HUES6 (cell line): ENCODE measurements at regions not wholly inside any gene's neighbourhood (a gene's known extent, or its start where the extent isn't known, plus 50 kb on each side); places are given as distances from the start of the nearest gene placed in this dataset.

Source experiments
- H3K27ac ChIP-seq: 2 replicates; pipeline ENCODE4 v1.7.0; 2013; ENCODE audit warnings: low read depth, mild to moderate bottlenecking, low read length, inconsistent platforms
- H3K27me3 ChIP-seq: 2 replicates; pipeline ENCODE4 v1.6.1; 2013; ENCODE audit warnings: low read length; ENCODE audit not compliant: control insufficient read depth, insufficient read depth
- H3K36me3 ChIP-seq: 2 replicates; pipeline ENCODE4 v1.6.1; 2013; ENCODE audit warnings: low read length; ENCODE audit not compliant: control insufficient read depth, insufficient read depth
- H3K4me1 ChIP-seq: 2 replicates; pipeline ENCODE4 v1.6.1; 2013; ENCODE audit warnings: low read length; ENCODE audit not compliant: control insufficient read depth, insufficient read depth
- H3K4me3 ChIP-seq: 2 replicates; pipeline ENCODE4 v1.5.1; 2013; ENCODE audit warnings: low read depth, low read length
- H3K9ac ChIP-seq: one replicate; pipeline ENCODE4 v1.6.1; 2013; ENCODE audit warnings: mild to moderate bottlenecking, low read length
- H3K9me3 ChIP-seq: 2 replicates; pipeline ENCODE4 v1.6.1; 2013; ENCODE audit warnings: low read depth, low read length; ENCODE audit not compliant: control insufficient read depth, insufficient read depth

GRCh38 chr10:27451054-27451453 is 53.0 kb upstream of the RAB18 start:
- no peak overlapping the region for H3K9ac ChIP-seq
- H3K4me1 ChIP-seq, result no peaks in the 10 kb centered on the region
- no peaks in the 10 kb centered on the region for H3K27me3 ChIP-seq
- no peak overlapping the region for H3K4me3 ChIP-seq
- no peaks in the 10 kb centered on the region for H3K9me3 ChIP-seq
- H3K36me3 ChIP-seq, result no peaks in the 10 kb centered on the region
- H3K27ac ChIP-seq, result no peak overlapping the region

- H3K9ac ChIP-seq, result no peak overlapping the region
- no peak overlapping the region for H3K4me3 ChIP-seq
- no peaks in the 10 kb centered on the region for H3K27me3 ChIP-seq
- H3K9me3 ChIP-seq, result no peaks in the 10 kb centered on the region
- H3K27ac ChIP-seq, result no peak overlapping the region
- no peaks in the 10 kb centered on the region for H3K36me3 ChIP-seq
- H3K4me1 ChIP-seq, result no peaks in the 10 kb centered on the region
Observed at GRCh38 chr10:27450225-27450624, 53.9 kb upstream of the RAB18 start.

- Histone ChIP-seq H3K27ac (no peak overlapping the region), H3K4me1 (no peaks in the 10 kb centered on the region), H3K9ac (no peak overlapping the region)
Observed at GRCh38 chr10:27449571-27449970, 54.5 kb upstream of the RAB18 start.

DNA sequence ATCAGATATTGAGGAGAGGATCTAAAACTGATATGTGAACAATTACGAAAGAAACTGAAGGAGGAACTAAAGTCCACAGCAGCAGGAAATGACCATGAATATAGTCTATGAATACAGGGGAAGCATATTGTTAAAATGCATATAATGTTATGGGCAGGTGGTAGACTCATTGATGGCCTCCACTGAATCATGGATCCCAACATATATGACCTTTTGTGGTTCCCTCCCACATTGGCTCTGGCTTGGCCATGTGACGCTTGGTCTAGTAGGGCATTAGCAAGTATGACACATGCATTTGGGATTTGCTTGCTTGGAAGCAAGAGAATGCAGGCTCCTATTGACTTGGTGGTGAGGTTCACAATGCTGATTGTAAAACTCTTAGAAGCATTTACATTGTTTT is 55.2 kb upstream of the RAB18 start:
- H3K27ac ChIP-seq, result no peak overlapping the region

More at GRCh38 chr10:27449571-27449970, 54.5 kb upstream of the RAB18 start:
- H3K36me3 ChIP-seq, result no peaks in the 10 kb centered on the region
- no peaks in the 10 kb centered on the region for H3K27me3 ChIP-seq
- H3K4me3 ChIP-seq, result no peak overlapping the region
- H3K9me3 ChIP-seq, result no peaks in the 10 kb centered on the region

DNA sequence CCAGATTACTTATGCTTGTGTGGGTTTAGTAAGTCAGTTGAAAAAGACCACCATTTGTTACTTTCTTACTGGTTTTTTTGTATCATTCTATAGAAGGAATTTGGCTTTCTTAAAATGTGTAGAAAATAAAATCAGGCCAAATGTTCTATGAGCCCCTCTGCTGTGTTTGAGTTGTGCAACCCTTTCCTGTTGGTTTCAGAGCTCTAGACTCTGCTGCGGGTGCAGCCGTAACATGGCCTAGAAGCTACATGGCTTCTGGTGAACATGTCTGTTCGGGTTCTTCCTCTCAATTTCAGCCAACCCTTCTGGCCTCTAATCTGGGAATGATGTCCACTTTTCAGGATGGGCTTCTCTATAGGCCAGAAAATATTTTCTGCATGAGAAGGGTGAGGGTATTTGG is 56.6 kb upstream of the RAB18 start:
- H3K4me3 ChIP-seq, result no peak overlapping the region
- no peak overlapping the region for H3K9ac ChIP-seq
- no peaks in the 10 kb centered on the region for H3K9me3 ChIP-seq
- no peaks in the 10 kb centered on the region for H3K36me3 ChIP-seq
- H3K4me1 ChIP-seq, result no peaks in the 10 kb centered on the region
- no peaks in the 10 kb centered on the region for H3K27me3 ChIP-seq
- no peak overlapping the region for H3K27ac ChIP-seq

More for the DNA sequence above, 55.2 kb upstream of the RAB18 start:
- Histone ChIP-seq H3K4me3 (no peak overlapping the region), H3K9ac (no peak overlapping the region), H3K9me3 (no peaks in the 10 kb centered on the region), H3K27me3 (no peaks in the 10 kb centered on the region), H3K4me1 (no peaks in the 10 kb centered on the region), H3K36me3 (no peaks in the 10 kb centered on the region)

GRCh38 chr10:27446091-27446918 is 57.8 kb upstream of the RAB18 start:
- Histone ChIP-seq H3K27me3 (no peaks in the 10 kb centered on the region), H3K4me1 (no peaks in the 10 kb centered on the region), H3K4me3 (no peak overlapping the region), H3K36me3 (no peaks in the 10 kb centered on the region), H3K9me3 (no peaks in the 10 kb centered on the region), H3K9ac (no peak overlapping the region), H3K27ac (no peak overlapping the region)

- Histone ChIP-seq H3K4me3 (no peak overlapping the region), H3K27me3 (no peaks in the 10 kb centered on the region), H3K9ac (no peak overlapping the region), H3K27ac (no peak overlapping the region), H3K9me3 (no peaks in the 10 kb centered on the region), H3K4me1 (no peaks in the 10 kb centered on the region), H3K36me3 (no peaks in the 10 kb centered on the region)
Observed at GRCh38 chr10:27445070-27445469, 59.0 kb upstream of the RAB18 start.

GRCh38 chr10:27440478-27440877 is 63.6 kb upstream of the RAB18 start:
- H3K4me1 ChIP-seq, result no peaks in the 10 kb centered on the region
- H3K4me3 ChIP-seq, result no peak overlapping the region
- H3K9ac ChIP-seq, result no peak overlapping the region
- H3K27me3 ChIP-seq, result no peaks in the 10 kb centered on the region
- no peaks in the 10 kb centered on the region for H3K36me3 ChIP-seq
- no peaks in the 10 kb centered on the region for H3K9me3 ChIP-seq
- no peak overlapping the region for H3K27ac ChIP-seq

GRCh38 chr10:27440021-27440420 is 64.1 kb upstream of the RAB18 start:
- H3K27ac ChIP-seq, result no peak overlapping the region
- no peaks in the 10 kb centered on the region for H3K4me1 ChIP-seq
- no peak overlapping the region for H3K4me3 ChIP-seq
- no peaks in the 10 kb centered on the region for H3K9me3 ChIP-seq
- no peaks in the 10 kb centered on the region for H3K36me3 ChIP-seq
- H3K27me3 ChIP-seq, result no peaks in the 10 kb centered on the region
- H3K9ac ChIP-seq, result no peak overlapping the region

DNA sequence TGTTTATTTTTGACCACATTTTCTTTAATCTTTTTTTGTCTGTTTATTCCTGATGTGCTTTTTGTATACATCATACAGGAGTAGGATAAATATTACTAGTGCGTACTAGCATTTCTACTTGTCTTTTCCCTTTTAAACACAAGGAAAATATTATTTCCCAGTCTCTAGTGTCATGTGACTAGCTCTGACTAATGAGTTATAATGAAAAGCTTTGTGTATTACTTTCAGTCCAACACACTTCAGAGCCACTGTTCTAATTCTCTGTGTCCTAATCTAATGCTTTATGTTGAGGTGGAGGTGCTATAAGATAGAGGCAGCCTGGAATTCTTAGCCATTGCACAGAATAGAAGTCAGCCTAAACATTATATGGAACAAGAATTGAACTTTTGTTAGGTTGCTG is 65.0 kb upstream of the RAB18 start:
- H3K36me3 ChIP-seq, result no peaks in the 10 kb centered on the region
- no peak overlapping the region for H3K27ac ChIP-seq
- H3K9ac ChIP-seq, result no peak overlapping the region
- no peaks in the 10 kb centered on the region for H3K9me3 ChIP-seq
- H3K4me1 ChIP-seq, result no peaks in the 10 kb centered on the region
- no peaks in the 10 kb centered on the region for H3K27me3 ChIP-seq
- no peak overlapping the region for H3K4me3 ChIP-seq

- no peaks in the 10 kb centered on the region for H3K9me3 ChIP-seq
- no peaks in the 10 kb centered on the region for H3K4me1 ChIP-seq
- H3K27me3 ChIP-seq, result no peaks in the 10 kb centered on the region
- H3K4me3 ChIP-seq, result no peak overlapping the region
- H3K36me3 ChIP-seq, result no peaks in the 10 kb centered on the region
- no peak overlapping the region for H3K27ac ChIP-seq
- no peak overlapping the region for H3K9ac ChIP-seq
Observed at GRCh38 chr10:27437775-27438174, 66.3 kb upstream of the RAB18 start.
